Activated T-cell treated with anti-CD3 and anti-CD28 coated beads, Interleukin-2, amount 50 U/mL, for 24 hours (primary cell): ENCODE measurements at regions not wholly inside any gene's neighbourhood (a gene's known extent, or its start where the extent isn't known, plus 50 kb on each side); places are given as distances from the start of the nearest gene placed in this dataset.
A peak's percentile ranks its signal among the peaks of the same experiment; 100 is the strongest.
"Not testable (repeated sequence)": the region's sequence is repeated elsewhere in the genome, so short reads cannot be mapped to it uniquely, and the experiment has no call there.

Experiments used
- DNase-seq: peaks from one replicate; pipeline ENCODE4 v3.0.0-alpha.2; 2020
- H3K27ac Mint-ChIP-seq: 2 replicates; pipeline ENCODE4 v1.8.0; 2020; ENCODE audit warnings: mild to moderate bottlenecking, mixed read lengths
- H3K27me3 Mint-ChIP-seq: 2 replicates; pipeline ENCODE4 v1.8.0; 2020; ENCODE audit warnings: mixed read lengths
- H3K36me3 Mint-ChIP-seq: 2 replicates; pipeline ENCODE4 v1.8.0; 2020; ENCODE audit warnings: low read depth, mixed read lengths
- H3K4me1 Mint-ChIP-seq: 2 replicates; pipeline ENCODE4 v1.8.0; 2020; ENCODE audit warnings: low read depth, mixed read lengths
- H3K4me3 Mint-ChIP-seq: 2 replicates; pipeline ENCODE4 v1.8.0; 2020; ENCODE audit warnings: mild to moderate bottlenecking, moderate library complexity, mixed read lengths
- H3K9me3 Mint-ChIP-seq: 2 replicates; pipeline ENCODE4 v1.8.0; 2020; ENCODE audit warnings: mixed read lengths

GRCh38 chr3:106359692-106360091, 490.9 kb upstream of the CBLB start:
- Mint-ChIP-seq H3K9me3 (peaks cover 12% of the 10 kb centered on the region), H3K27me3 (no peaks in the 10 kb centered on the region), H3K36me3 (no peaks in the 10 kb centered on the region), H3K27ac (no peak overlapping the region), H3K4me1 (peaks cover 15% of the 10 kb centered on the region), H3K4me3 (no peak overlapping the region)
- no peak for DNase-seq

GRCh38 chr3:106360901-106361300, 492.1 kb upstream of the CBLB start:
- H3K27me3 Mint-ChIP-seq, H3K4me3 Mint-ChIP-seq, H3K27ac Mint-ChIP-seq, DNase-seq, H3K36me3 Mint-ChIP-seq: not testable (repeated sequence)
- Mint-ChIP-seq H3K4me1 (peaks cover 15% of the 10 kb centered on the region), H3K9me3 (peaks cover 12% of the 10 kb centered on the region)

GRCh38 chr3:106364477-106364876, 495.7 kb upstream of the CBLB start:
- no peak overlapping the region for H3K27ac Mint-ChIP-seq
- no peak overlapping the region for H3K4me3 Mint-ChIP-seq
- no peaks in the 10 kb centered on the region for H3K27me3 Mint-ChIP-seq
- H3K9me3 Mint-ChIP-seq: peaks cover 8% of the 10 kb centered on the region
- peaks cover 7% of the 10 kb centered on the region for H3K4me1 Mint-ChIP-seq
- DNase-seq: no peak
- H3K36me3 Mint-ChIP-seq: no peaks in the 10 kb centered on the region

- Mint-ChIP-seq H3K27ac (peak overlapping the region; percentile 38), H3K27me3 (no peaks in the 10 kb centered on the region), H3K4me1 (peaks cover 7% of the 10 kb centered on the region), H3K36me3 (no peaks in the 10 kb centered on the region), H3K4me3 (no peak overlapping the region), H3K9me3 (peaks cover 5% of the 10 kb centered on the region)
- no peak for DNase-seq
Measured at GRCh38 chr3:106365061-106365691, 496.4 kb upstream of the CBLB start.

- no peak for DNase-seq
- Mint-ChIP-seq H3K36me3 (no peaks in the 10 kb centered on the region), H3K27me3 (no peaks in the 10 kb centered on the region), H3K4me3 (no peak overlapping the region), H3K9me3 (peaks cover 5% of the 10 kb centered on the region), H3K27ac (no peak overlapping the region), H3K4me1 (peaks cover 7% of the 10 kb centered on the region)
Measured at GRCh38 chr3:106366352-106366751, 497.5 kb upstream of the CBLB start.

GRCh38 chr3:106367496-106367895, 498.7 kb upstream of the CBLB start:
- DNase-seq: no peak

GRCh38 chr3:106371221-106371970, 502.6 kb upstream of the CBLB start:
- H3K36me3 Mint-ChIP-seq: no peaks in the 10 kb centered on the region
- H3K4me3 Mint-ChIP-seq: no peak overlapping the region
- no peak for DNase-seq
- H3K27ac Mint-ChIP-seq: no peak overlapping the region
- no peaks in the 10 kb centered on the region for H3K9me3 Mint-ChIP-seq
- no peaks in the 10 kb centered on the region for H3K27me3 Mint-ChIP-seq
- no peaks in the 10 kb centered on the region for H3K4me1 Mint-ChIP-seq

More at GRCh38 chr3:106367496-106367895, 498.7 kb upstream of the CBLB start:
- H3K27ac Mint-ChIP-seq: no peak overlapping the region
- peaks cover 2% of the 10 kb centered on the region for H3K9me3 Mint-ChIP-seq
- H3K36me3 Mint-ChIP-seq: no peaks in the 10 kb centered on the region
- H3K27me3 Mint-ChIP-seq: no peaks in the 10 kb centered on the region
- H3K4me1 Mint-ChIP-seq: peaks cover 7% of the 10 kb centered on the region
- H3K4me3 Mint-ChIP-seq: no peak overlapping the region

GRCh38 chr3:106371971-106372805, 503.4 kb upstream of the CBLB start:
- no peak overlapping the region for H3K27ac Mint-ChIP-seq
- no peaks in the 10 kb centered on the region for H3K27me3 Mint-ChIP-seq
- no peaks in the 10 kb centered on the region for H3K9me3 Mint-ChIP-seq
- H3K4me3 Mint-ChIP-seq: no peak overlapping the region
- H3K36me3 Mint-ChIP-seq: no peaks in the 10 kb centered on the region
- no peaks in the 10 kb centered on the region for H3K4me1 Mint-ChIP-seq
- no peak for DNase-seq

- no peak for DNase-seq
- Mint-ChIP-seq H3K36me3 (no peaks in the 10 kb centered on the region), H3K4me1 (no peaks in the 10 kb centered on the region), H3K27ac (no peak overlapping the region), H3K4me3 (no peak overlapping the region), H3K9me3 (no peaks in the 10 kb centered on the region), H3K27me3 (no peaks in the 10 kb centered on the region)
Measured at GRCh38 chr3:106372806-106373190, 504.0 kb upstream of the CBLB start.

- Mint-ChIP-seq H3K9me3 (no peaks in the 10 kb centered on the region), H3K4me3 (no peak overlapping the region), H3K36me3 (no peaks in the 10 kb centered on the region), H3K27me3 (no peaks in the 10 kb centered on the region), H3K4me1 (no peaks in the 10 kb centered on the region), H3K27ac (no peak overlapping the region)
- no peak for DNase-seq
Measured at GRCh38 chr3:106376016-106376570, 507.3 kb upstream of the CBLB start.

GRCh38 chr3:106379251-106379750, 510.5 kb upstream of the CBLB start:
- H3K36me3 Mint-ChIP-seq: no peaks in the 10 kb centered on the region
- H3K4me3 Mint-ChIP-seq: no peak overlapping the region
- H3K4me1 Mint-ChIP-seq: no peaks in the 10 kb centered on the region
- H3K27ac Mint-ChIP-seq: no peak overlapping the region
- DNase-seq: no peak
- no peaks in the 10 kb centered on the region for H3K9me3 Mint-ChIP-seq
- no peaks in the 10 kb centered on the region for H3K27me3 Mint-ChIP-seq

- Mint-ChIP-seq H3K36me3 (no peaks in the 10 kb centered on the region), H3K9me3 (no peaks in the 10 kb centered on the region), H3K4me1 (no peaks in the 10 kb centered on the region), H3K27ac (no peak overlapping the region), H3K4me3 (no peak overlapping the region), H3K27me3 (no peaks in the 10 kb centered on the region)
- DNase-seq: no peak
Measured at GRCh38 chr3:106380232-106380631, 511.4 kb upstream of the CBLB start.

- Mint-ChIP-seq H3K27me3 (no peaks in the 10 kb centered on the region), H3K27ac (no peak overlapping the region), H3K4me1 (no peaks in the 10 kb centered on the region), H3K9me3 (no peaks in the 10 kb centered on the region), H3K4me3 (no peak overlapping the region), H3K36me3 (no peaks in the 10 kb centered on the region)
- no peak for DNase-seq
Measured at GRCh38 chr3:106381286-106381938, 512.6 kb upstream of the CBLB start.

GRCh38 chr3:106381939-106382335, 513.1 kb upstream of the CBLB start:
- no peaks in the 10 kb centered on the region for H3K36me3 Mint-ChIP-seq
- DNase-seq: no peak
- no peak overlapping the region for H3K27ac Mint-ChIP-seq
- H3K4me3 Mint-ChIP-seq: no peak overlapping the region
- H3K9me3 Mint-ChIP-seq: no peaks in the 10 kb centered on the region
- H3K4me1 Mint-ChIP-seq: no peaks in the 10 kb centered on the region
- H3K27me3 Mint-ChIP-seq: no peaks in the 10 kb centered on the region
